Head of caudate nucleus (tissue), 42 donors: ENCODE measurements at regions not wholly inside any gene's neighbourhood (a gene's known extent, or its start where the extent isn't known, plus 50 kb on each side); places are given as distances from the start of the nearest gene placed in this dataset.
"Not testable (repeated sequence)": the region's sequence is repeated elsewhere in the genome, so short reads cannot be mapped to it uniquely, and the experiment has no call there.

Experiments used
- DNase-seq, 42 donors: peaks; one replicate each; pipeline versions ENCODE4 v3.0.0 to v3.0.0-alpha.2; 2020 to 2021; ENCODE audit warnings: mixed read lengths in 7 of 42
- intact Hi-C: fragments of 100-400 bp; cut with DNase I; formaldehyde crosslinking; loops from one replicate; pipeline ENCODE4 v1.15.0; 2022

DNA sequence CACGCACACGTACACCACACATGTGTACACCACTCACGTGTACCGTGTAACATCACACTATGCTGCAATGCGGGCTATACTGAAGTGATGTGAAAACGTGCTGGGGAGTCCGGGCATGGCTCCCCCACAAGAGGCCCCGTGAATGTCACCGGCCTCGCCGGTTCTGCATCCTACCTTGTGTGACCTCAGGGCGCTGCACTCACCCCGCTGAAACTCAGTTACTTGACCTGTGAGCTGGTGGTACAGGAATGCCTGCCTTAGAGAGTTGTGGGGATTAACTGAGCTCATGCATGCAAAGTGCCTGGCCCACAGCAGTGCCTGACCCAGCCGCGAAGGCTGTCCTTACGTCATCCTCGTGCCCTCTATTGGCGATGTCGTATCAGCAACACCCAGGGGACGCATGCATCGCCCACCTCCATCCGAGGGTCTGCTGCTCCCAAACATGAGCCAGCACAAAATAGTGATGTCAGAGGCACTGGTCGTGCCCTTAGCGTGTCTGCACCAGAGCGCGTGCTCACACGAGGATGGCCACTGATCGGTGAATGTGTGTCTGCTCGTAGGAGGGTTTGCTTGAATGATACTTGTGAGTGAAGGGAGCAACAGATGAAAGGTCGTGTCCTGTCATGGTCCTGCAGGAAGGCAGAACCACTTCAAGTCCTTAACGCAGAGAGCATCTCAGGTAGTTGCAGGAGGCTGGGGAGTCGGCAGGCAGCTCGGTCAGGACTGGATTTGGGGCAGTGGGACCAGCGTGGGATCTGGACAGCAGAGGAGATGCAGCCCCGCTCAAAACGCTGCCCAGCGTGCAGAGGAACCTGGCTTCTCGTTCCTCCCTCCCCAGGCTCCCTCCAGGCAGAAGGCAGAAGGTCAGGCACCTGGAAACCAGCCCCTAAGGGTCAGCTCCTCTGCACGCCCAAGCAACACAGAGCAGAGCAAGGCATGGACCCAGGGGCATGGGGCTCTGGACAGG is 126.2 kb upstream of the SPACA7 start:
- intact Hi-C loops: no loop called here
- DNase-seq: peak in 1 of 42 donors; percentile 31

DNA sequence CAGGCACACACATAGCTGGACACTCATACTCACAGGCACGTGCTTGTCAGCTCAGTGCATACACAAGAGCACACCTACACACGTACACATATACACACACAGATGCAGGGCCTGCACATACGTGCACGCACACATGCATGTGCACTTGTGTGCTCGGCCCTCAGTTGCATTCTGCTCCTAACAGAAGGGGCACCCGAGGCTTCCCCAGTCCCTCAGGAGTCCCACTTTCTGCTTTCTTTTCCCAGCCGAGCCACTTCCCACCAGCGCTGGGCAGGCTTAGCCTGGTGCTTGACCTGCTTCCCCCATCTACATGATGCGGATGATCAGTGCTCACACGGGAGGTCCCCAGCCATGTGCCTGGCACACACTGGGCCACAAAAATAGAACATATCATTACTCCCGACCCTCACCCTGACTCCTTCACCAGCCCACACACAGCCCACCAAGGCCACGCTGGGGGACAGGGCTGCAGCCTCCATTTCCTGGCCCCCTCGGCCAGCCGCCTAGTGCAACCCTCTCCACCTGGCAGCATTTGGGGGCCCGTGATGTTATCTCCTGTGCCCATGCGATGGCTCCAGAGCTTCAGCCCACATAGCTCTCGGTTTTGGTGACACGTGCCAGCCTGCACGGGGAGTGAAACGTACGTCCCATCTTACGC is 125.2 kb upstream of the SPACA7 start:
- no peak for DNase-seq
- intact Hi-C loops: no loop called here

DNA sequence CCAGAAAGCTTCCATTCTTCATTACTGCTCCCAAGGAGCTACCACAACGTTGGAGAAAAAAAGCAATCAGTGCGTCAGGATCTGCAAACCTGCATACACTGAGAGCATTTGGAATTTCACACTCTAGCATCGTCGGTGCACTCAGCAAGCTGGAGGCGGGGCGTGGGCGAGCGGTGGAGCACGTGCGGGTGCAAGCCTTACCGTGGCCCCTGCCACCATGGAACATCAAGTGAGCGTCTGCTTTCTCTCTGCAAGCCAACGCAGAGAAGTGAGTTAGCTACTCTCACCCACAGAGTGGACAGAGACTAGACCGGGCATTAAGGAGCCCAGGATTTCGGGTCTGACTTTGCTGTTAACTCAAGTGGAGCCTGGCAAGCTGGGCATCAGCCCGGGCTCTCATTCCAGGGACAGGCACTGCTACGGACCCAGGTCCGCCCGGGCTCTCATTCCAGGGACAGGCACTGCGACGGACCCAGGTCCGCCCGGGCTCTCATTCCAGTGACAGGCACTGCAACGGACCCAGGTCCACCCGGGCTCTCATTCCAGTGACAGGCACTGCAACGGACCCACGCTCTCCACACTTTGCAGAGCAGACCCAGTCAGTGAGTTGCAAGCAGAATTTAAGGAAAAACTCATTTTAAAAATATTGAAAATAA is 124.1 kb upstream of the SPACA7 start:
- peak; percentile 9 to 82 (median 62) for DNase-seq
- intact Hi-C loops: no loop called here

DNA sequence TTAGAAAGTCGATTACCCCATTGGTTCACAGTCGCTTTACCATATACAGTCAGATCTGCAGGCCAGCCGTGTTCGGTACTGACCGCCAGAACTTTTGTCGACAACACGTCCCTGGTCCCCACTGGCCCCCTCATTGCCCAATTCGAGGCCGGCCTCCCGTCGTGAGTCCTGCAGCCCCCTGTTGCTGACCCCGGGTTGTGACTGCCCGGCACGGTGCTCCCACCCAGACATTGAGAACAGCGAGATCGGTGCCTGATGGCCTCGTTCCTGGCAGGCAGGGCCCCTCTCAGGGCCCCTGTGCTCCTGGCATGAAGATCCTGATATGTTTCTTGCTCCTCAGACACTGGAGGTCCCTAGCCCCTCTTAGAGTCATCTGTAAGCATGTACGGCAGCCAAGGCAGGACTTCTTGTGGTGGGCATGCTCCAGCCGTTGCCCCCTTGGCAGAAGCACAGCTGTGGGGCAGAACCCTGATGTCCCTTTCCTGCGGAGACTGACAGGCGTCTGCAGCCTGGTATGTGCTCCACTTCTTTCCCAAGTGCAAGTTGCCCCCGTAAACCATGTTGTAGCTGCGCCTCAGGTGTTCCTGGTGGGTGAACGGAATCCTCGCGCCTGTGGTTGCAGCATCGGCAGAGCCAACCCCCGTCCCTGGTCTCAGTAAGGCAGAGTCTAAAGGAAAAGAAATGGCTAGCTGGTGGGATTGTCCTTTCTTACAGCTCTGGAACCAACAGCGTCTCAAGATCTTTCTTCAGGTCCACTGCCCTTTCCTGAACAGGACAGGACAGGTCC is 123.2 kb upstream of the SPACA7 start:
- intact Hi-C loops: no loop called here
- no peak for DNase-seq

DNA sequence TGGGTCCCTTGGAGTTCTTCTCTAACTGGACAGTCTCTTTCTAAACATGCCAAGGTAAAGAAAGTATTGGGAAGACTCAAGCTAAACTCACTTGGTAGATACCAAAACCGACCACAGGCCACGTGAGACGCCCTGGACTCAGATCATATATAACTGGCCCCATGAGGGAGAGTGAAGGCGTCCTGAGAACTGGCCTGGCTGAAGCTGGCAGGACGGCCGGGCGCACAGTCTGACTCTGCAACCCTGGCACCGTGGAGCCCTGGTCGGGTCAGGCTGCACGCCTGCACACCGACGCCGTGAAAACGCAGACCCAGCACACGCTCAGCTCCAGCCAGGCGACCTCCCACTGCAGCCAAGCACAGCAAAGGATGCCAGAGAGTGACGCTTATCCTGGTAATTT is 122.5 kb upstream of the SPACA7 start:
- DNase-seq: no peak
- intact Hi-C loops: no loop called here

DNA sequence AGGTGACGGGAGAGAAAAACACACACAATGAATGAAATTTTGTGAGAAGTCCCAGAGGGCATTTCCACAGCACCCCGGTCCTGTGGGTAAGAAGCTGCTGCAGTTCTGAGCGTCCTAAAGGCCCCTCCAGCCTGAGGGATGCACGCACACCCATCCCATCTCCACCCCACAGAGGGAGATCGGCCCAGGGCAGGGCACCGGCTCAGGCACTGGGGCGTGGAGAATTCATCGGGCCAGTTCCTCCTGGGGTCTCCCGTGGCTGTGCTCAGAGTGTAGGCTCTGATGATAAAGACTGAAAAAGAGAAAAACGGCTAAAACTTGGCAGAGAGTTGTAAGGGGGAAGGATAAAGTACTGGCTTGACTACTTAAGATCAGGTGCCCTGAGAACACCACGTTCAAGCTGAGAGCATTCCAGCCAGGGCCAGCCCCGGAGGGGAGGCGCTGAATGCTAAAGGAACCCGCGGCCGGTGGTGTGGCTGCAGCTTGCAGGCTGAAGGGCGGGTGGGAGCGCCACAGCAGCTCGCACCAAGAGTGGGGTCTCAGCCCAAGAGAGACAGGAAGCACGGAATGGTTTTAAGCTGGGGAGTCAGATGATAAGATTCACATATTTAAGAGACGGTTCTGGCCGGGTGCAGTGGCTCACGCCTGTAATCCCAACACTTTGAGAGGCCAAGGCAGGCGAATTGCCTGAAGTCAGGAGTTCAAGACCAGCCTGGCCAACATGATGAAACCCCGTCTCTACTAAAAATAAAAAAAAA is 121.9 kb upstream of the SPACA7 start:
- no peak for DNase-seq
- intact Hi-C loops: no loop called here

DNA sequence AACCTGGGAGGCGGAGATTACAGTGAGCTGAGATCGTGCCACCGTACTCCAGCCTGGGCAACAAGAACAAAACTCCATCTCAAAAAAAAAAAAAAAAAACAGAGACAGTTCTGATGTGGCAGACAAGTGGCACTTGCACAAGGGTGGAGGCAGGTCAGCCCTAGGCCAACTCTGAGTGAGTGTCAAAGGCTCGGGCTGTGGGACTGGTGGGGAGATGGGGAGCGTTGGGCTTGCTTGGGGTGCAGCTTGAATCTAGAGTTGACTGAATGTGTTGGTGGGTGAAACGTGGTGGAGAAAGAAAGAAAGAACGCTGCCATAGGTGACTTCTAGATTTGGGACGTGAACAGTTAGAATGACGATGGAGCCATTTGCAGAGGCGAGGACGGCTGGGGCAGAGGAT is 121.3 kb upstream of the SPACA7 start:
- no peak for DNase-seq
- intact Hi-C loops: no loop called here

DNA sequence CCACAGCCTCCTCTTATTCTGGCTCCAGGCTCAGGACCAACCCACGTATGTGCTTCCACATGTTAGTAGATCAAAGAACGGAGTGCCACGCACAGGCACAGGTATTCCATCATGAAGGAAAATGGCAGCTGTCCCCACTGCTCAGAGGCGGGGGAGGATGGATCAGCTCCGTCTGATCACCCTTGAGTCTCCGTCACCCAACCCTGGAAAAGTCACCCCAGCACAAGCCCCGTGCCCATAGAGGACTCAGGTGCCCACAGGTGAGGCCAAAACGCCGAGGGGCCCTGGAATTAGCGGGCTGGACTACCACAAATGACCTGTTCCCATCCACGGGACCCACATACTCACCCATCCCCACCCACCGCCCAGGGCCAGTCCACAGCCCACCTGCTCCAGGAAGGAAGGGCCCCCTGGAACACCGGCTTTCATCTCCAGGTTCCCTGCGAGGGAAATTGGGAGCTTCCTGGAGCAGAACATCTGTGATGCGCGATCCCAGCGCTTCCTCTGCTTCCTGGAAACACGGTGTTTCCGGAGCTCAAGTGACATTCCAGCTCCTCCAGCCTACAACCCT is 120.5 kb upstream of the SPACA7 start:
- no peak for DNase-seq
- intact Hi-C loops: no loop called here

DNA sequence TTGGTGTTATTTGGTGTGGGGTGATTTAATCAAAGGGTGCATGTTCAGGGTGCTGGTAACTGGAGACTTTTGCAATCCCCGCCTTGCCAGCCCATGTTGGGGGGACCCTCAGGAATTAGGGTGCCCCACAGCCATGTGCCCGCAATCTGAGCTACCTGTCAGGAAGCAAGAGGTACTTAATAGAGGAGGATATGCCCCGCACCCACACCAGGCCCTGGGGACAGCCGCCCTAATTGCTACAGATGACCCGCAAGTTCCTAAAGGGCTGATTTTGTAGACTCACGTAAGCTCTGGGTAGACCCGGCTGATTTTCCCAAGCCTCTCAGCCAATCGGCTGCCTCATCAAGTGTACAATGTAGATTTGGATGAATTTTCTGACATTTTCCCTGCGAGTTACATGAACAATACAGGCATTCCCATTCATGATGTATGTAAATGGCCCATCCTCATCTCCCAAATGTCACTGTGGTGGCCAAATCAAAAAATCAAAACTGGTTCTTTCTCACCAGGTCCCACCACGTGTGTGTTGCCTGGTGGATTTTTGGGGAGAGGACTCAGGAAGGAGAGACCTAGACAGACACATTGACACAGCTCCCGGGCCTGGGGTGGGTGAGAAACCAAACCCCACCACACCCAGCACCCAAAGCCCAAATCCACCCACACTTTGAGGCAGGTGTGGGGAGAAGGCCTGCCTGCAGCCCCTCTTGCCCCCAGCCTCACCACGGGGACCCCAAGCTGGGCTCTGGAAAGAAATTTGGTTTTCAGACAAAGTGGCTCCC is 119.2 kb upstream of the SPACA7 start:
- intact Hi-C loops: no loop called here
- DNase-seq: no peak

DNA sequence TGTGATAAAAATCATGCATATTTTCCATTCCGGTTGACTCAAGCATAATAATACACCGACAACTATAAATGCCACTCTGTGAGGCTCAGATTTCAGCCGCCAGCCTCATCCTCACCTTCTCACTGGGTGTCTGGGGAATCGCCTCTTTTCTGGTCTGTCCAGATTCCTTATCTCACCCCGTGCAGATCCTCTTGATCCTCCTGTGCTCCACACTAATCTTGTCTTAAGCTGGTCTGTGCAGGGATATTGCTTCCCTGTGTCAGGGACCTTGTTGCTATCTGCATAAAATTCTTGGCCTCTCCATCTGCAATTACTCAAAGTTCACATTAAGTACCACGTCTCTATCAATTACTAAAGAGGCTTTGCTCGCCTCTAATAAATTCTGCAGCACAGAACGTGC is 116.6 kb upstream of the SPACA7 start:
- DNase-seq: no peak
- intact Hi-C loops: no loop called here

DNA sequence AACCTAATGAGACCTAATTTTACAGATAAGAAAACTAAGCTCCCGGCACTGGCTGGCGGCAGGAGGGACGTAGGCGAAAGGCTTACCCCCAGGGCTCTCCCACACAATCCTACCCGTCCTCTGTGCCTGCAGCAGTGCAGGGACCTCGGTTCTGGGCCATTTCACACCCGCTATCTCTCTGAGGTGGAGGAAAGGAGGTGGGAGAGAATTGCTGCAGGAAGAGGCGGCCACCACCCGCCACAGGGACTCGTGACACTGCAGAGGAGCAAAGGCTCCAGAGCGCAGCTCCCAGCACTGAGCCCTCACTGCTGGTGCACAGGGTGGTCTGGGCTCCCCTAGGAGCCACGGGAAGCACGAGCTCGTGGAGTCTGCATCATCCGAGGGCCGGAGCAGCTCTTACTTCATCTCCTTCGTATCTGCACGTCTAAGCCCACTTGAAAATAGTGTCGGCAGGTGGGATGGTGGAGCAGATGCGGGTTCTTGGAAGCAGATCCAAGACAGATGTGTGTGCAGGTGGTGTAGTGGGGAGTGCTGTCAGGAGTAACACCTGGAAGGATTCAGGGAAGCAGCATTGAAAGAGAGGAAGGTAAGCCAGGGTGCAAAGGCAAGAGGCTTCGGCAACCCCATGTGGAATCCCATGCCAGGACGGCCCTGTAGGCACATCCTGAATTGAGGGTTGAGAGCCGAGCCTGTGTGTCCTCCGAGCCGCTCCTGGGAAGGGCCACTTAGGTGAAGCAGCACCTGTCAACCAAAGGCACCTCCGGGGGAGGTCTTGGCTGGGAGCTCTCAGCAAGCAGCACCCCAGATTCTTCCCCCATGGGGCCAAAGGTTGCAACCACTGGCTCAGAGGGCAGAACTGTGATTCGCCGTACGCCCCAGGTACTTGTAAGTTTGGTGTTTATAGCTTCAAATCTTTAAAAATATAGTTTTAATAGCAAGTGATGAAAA is 115.8 kb upstream of the SPACA7 start:
- DNase-seq: no peak
- intact Hi-C loops: no loop called here

DNA sequence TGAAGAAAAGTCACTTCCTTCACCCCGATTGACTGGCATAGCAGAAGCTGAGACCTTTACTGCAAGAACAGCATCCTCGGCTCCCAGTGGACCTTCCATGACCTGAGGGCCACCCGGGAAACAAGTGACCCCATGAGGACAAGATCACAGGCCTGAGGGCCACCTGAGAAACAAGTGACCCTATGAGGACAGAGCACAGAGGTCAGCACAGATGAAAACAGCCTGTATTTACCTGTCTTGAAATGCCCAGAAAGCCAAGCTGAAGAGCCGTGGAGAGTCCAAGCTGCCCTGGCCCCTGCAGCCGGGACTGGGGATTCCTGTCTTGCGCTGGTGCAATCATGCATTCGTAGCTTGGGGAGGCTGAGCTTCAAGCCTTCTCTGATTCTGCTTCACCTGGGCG is 114.2 kb upstream of the SPACA7 start:
- intact Hi-C loops: no loop called here
- no peak for DNase-seq

DNA sequence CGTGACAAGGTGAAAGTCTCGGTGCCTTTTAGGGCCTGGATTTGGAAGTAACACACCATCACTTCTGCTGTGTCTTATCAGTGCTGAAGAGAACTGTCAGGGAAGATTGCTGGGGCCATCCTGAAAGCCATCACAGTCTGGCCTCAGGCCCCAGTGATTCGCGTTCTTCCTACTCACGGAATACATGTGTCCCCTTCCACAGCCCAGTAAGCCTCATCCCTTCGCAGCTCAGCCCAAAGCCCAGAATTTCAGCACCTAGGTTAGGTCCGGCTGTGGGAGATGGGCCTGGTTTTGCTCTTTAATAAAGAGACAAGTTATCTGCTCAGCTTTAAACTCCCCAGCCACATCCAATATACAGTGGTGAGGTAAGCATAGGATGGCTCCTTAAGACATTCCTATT is 113.0 kb upstream of the SPACA7 start:
- no peak for DNase-seq
- intact Hi-C loops: no loop called here

DNA sequence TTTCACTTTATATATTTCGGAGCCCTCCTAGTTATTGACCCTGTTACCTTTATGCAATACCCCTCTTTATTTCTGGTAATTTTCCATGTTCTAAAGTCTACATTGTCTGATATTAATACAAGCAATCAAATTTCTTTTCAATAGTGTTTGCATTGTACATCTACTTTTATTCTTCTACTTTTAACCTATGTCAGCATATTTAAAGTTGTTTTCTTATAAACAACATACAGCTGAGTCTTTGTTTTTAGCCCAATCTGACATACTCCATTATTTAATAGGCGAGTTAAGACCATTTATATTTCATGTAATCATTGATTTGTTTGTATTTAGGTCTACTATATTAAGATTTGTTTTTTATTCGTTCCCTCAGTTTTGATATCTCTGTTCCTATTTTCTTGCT is 108.5 kb upstream of the SPACA7 start:
- DNase-seq: no peak
- intact Hi-C loops: no loop called here

DNA sequence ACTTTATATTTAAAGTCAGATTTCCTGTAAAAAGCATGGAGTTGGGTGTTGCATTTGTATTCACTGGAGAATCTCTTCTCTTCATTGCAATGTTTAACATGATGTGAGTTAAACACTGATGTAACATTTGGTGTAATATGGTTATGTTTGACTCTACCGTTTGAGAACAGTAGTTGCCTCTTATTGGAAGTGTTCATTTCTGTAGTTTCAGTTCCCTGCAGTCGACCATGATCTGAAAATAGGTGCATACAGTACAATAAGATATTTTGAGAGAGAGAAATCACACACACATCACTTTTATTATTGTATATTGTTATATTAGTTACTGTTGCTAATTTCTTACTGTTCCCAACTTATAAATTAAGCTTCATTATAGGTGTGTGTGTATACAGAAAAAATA is 105.2 kb upstream of the SPACA7 start:
- no peak for DNase-seq
- intact Hi-C loops: no loop called here

DNA sequence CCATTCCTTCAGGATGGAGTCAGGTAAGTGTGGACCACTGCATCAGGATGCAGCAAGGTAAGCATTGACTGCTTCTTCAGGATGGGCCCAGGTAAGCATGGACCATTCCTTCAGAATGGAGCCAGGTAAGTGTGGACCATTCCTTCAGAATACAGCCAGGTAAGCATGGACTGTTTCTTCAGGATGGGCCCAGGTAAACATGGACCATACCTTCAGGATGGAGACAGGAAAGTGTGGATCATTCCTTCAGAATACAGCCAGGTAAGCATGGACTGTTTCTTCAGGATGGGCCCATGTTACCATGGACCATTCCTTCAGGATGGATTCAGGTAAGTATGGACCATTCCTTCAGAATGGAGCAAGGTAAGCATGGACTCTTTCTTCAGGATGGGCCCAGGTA is 89.4 kb upstream of the SPACA7 start:
- intact Hi-C loops, DNase-seq: not testable (repeated sequence)
